ENCODE measurements at regions not wholly inside any gene's neighbourhood (a gene's known extent, or its start where the extent isn't known, plus 50 kb on each side); places are given as distances from the start of the nearest gene placed in this dataset.

DNA sequence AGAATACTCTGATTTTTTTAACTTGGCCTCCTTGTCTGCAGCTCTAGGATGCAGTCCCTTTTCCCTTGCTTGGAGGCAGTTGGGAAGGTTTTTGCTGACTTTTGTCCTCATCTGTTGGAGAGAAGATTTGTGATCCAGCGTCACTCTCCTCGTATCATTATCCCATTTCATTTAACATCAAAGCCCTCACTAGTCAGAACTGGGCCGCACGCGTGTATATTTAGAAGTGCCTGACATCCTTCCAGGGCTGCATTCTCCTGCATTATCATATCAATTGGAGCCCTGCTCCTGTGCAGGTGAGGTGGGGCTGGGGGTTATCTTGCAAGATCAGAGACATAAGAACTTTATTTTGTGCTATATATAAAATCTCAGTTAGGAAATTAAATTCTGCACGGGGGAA is 435.1 kb upstream of the HS6ST1 start:
- H3K27ac ChIP-seq = no peak overlapping the region

DNA sequence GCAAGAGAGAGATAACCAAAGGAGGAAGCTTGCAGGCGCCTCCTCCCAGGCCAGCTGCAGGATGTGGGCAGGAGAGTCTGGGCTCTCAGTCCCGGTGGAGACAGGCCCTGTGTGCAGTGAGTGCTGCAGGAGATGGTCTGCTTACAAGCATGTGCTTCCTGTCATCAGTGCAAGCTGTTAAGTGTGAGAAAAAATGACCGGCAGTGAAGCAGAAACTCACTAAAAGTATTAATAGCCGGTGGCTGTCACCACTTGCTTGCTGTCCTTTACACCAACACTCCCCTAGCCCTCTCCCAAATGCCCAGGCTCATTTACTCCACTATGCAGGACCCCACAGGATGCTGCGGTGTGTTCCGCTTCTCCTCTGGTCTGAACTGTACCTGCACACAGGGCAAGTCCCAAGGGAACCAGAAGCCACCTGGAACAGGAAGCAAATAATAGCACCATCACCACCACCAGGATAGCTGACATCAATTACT is 435.6 kb upstream of the HS6ST1 start:
- peak; percentile 56 for DNase-seq
- H3K27ac ChIP-seq = no peak overlapping the region
- in situ Hi-C loops (cut with HindIII; ENCODE audit: low pct_ligation_motif_present, low sequenced_read_pairs) = no loop called here
- no peak overlapping the region for H3K4me3 ChIP-seq (ENCODE audit: low read depth, low read length)
- TF ChIP-seq, protein P1, sequence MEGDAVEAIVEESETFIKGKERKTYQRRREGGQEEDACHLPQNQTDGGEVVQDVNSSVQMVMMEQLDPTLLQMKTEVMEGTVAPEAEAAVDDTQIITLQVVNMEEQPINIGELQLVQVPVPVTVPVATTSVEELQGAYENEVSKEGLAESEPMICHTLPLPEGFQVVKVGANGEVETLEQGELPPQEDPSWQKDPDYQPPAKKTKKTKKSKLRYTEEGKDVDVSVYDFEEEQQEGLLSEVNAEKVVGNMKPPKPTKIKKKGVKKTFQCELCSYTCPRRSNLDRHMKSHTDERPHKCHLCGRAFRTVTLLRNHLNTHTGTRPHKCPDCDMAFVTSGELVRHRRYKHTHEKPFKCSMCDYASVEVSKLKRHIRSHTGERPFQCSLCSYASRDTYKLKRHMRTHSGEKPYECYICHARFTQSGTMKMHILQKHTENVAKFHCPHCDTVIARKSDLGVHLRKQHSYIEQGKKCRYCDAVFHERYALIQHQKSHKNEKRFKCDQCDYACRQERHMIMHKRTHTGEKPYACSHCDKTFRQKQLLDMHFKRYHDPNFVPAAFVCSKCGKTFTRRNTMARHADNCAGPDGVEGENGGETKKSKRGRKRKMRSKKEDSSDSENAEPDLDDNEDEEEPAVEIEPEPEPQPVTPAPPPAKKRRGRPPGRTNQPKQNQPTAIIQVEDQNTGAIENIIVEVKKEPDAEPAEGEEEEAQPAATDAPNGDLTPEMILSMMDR (IDR thresholded peaks at IDR 0.05; ENCODE audit: low read depth, low read length, missing control alignments) = no peak
- no peaks in the 10 kb centered on the region for H3K36me3 ChIP-seq (replicated peaks)
- no peaks in the 10 kb centered on the region for H3K27me3 ChIP-seq (replicated peaks)

More for the DNA sequence above, 435.1 kb upstream of the HS6ST1 start:
- no peak for DNase-seq
- in situ Hi-C loops (cut with HindIII; ENCODE audit: low pct_ligation_motif_present, low sequenced_read_pairs) = no loop called here
- Histone ChIP-seq H3K4me3 (ENCODE audit: low read depth, low read length) (no peak overlapping the region), H3K27me3 (replicated peaks) (no peaks in the 10 kb centered on the region), H3K36me3 (replicated peaks) (no peaks in the 10 kb centered on the region)
- TF ChIP-seq, protein P1 (IDR thresholded peaks at IDR 0.05; ENCODE audit: low read depth, low read length, missing control alignments) = no peak

DNA sequence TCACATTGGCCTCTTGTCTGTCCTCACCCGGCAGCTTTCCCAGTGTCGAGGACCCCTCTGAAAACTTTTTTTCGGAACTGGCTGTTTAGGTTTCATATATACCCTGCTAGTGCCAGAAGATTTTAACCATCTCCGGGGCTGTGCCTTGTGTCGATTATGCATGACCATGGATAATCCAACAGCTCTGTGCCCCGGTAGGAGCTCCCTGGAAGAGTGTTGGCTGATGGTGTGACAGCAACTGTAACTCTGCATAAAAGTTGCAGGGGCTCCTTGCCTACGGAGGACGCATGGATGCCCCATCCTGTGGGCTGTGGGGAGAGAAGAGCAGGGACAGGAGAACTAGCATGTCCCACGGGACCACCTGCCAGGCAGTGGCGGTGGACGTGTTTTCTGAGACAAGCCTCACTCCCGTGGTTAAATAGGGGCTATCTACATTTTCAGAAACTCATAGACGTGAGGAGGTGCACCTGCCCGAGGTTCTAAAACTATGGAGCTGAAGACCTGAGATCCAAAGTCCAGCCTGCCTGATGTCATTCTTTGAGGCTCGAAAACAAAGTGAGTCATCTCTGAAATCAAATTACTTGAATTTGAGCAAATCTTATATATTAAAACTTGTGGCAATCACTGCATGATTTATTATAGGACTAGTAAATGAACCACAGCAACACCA is 437.2 kb upstream of the HS6ST1 start:
- Histone ChIP-seq H3K36me3 (replicated peaks) (no peaks in the 10 kb centered on the region), H3K4me3 (ENCODE audit: low read depth, low read length) (no peak overlapping the region), H3K27ac (no peak overlapping the region), H3K27me3 (replicated peaks) (no peaks in the 10 kb centered on the region)
- in situ Hi-C loops (cut with HindIII; ENCODE audit: low pct_ligation_motif_present, low sequenced_read_pairs) = no loop called here
- no peak for DNase-seq
- TF ChIP-seq, protein P1 (IDR thresholded peaks at IDR 0.05; ENCODE audit: low read depth, low read length, missing control alignments) = no peak

DNA sequence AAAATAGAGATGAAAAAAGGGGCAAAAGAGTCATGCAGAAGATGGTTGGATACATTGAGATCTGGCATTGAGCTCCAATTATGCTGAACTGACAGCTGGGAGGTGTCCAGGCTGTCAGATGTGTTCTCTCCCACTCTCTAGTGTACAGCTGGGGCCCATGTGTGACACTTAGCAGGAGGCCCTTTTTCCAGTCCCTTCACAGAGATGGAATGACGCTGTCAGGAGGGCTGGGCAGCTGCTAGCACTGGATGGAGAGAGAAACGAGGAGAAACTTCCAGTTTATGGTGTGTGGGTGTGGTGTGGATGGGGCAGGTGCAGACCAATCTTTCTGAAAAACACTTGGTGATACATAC is 437.7 kb upstream of the HS6ST1 start:
- no peak for DNase-seq
- Histone ChIP-seq H3K4me3 (ENCODE audit: low read depth, low read length) (no peak overlapping the region), H3K27ac (no peak overlapping the region), H3K27me3 (replicated peaks) (no peaks in the 10 kb centered on the region), H3K36me3 (replicated peaks) (no peaks in the 10 kb centered on the region)
- in situ Hi-C loops (cut with HindIII; ENCODE audit: low pct_ligation_motif_present, low sequenced_read_pairs) = no loop called here
- TF ChIP-seq, protein P1 (IDR thresholded peaks at IDR 0.05; ENCODE audit: low read depth, low read length, missing control alignments) = no peak

DNA sequence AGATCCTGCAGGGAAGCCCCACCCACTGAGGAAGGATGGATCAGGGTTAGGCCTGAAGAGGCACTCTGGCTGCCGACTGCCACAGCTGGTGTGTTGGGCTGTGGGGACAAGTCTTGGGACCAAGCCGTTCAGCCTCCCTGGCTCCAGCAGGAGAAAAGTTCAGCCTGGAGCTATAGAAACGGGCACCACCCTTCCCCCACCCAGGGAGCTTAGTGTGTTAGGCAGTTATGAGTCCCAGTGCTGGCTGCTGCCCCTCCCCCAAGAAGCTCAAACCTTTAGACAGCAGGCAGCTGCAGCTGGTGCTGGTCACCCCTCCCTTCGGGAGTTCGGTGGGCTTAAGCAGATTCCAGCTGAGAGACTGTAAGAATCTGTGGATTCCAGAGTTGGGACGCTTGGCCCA is 447.1 kb upstream of the HS6ST1 start:
- H3K27me3 ChIP-seq (replicated peaks) = no peaks in the 10 kb centered on the region
- H3K4me3 ChIP-seq (ENCODE audit: low read depth, low read length) = no peak overlapping the region
- TF ChIP-seq, protein P1 (IDR thresholded peaks at IDR 0.05; ENCODE audit: low read depth, low read length, missing control alignments) = no peak
- DNase-seq = no peak
- in situ Hi-C loops (cut with HindIII; ENCODE audit: low pct_ligation_motif_present, low sequenced_read_pairs) = no loop called here
- no peaks in the 10 kb centered on the region for H3K36me3 ChIP-seq (replicated peaks)
- H3K27ac ChIP-seq = no peak overlapping the region

DNA sequence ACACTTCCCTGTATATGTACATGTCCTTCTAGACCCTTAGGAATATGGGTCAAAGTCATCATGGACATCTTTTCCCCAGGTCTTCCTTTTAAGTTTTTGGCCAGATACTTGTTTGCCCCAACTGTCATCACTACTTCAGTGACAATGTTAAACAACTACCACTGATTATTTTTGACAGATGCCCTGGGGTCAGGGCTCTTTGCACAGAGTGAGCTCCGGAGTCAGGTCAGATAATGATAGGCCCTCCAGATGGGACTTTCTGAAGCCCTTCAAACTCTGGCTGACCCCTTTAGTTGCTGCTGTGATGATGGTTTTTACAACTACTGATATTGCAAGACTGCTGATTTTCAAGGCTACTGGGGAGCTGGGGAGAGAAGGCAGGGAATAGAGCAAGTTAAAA is 449.4 kb upstream of the HS6ST1 start:
- DNase-seq = no peak
- H3K36me3 ChIP-seq (replicated peaks) = no peaks in the 10 kb centered on the region
- TF ChIP-seq, protein P1 (IDR thresholded peaks at IDR 0.05; ENCODE audit: low read depth, low read length, missing control alignments) = no peak
- in situ Hi-C loops (cut with HindIII; ENCODE audit: low pct_ligation_motif_present, low sequenced_read_pairs) = no loop called here
- H3K4me3 ChIP-seq (ENCODE audit: low read depth, low read length) = no peak overlapping the region
- H3K27me3 ChIP-seq (replicated peaks) = no peaks in the 10 kb centered on the region
- no peak overlapping the region for H3K27ac ChIP-seq

Data from brain microvascular endothelial cell (primary cell).